GM12878 (cell line): ENCODE measurements at regions not wholly inside any gene's neighbourhood (a gene's known extent, or its start where the extent isn't known, plus 50 kb on each side); places are given as distances from the start of the nearest gene placed in this dataset.

Source experiments
- ATAC-seq: fragments of 200-7000 bp; cut with Tn5 transposase; 3 replicates; pipeline ENCODE4 v1.9.1; 2020; ENCODE audit warnings: mild to moderate bottlenecking, moderate library complexity
- BruUV-seq: library from RNA; stranded (reverse); fragments of 400-500 nt; replicated peaks from 2 replicates; lab custom pipeline; 2021; lab: Mats Ljungman, UMichigan
- CTCF ChIA-PET: fragments of 300-600 bp; sonication (Branson Sonifier 250); formaldehyde crosslinking; extraction: SDS; loops from one replicate; lab custom pipeline; 2021; ENCODE audit warnings: inconsistent platforms; lab: Yijun Ruan, JAX
- POLR2A ChIA-PET: fragments of 350-600 bp; formaldehyde crosslinking; extraction: SDS; loops from one replicate; lab custom pipeline; 2021; ENCODE audit warnings: inconsistent platforms; lab: Charles Lee
- RAD21 ChIA-PET: fragments of 300-600 bp; sonication (Branson Sonifier 250); formaldehyde crosslinking; loops from one replicate; lab custom pipeline; 2023; ENCODE audit warnings: antibody characterized with exemption; ENCODE audit not compliant: unreplicated experiment; lab: Charles Lee
- SMC1A ChIA-PET: fragments of 300-600 bp; sonication (Branson Sonifier 250); formaldehyde crosslinking; loops from one replicate; lab custom pipeline; 2023; ENCODE audit not compliant: unreplicated experiment, uncharacterized antibody; lab: Charles Lee
- DNase-seq: peaks from one replicate; pipeline ENCODE4 v3.0.0-alpha.2; 2011; ENCODE audit warnings: low read depth, low spot score
- FAIRE-seq: peaks from 3 replicates; lab custom pipeline; 2011; peaks lifted over from hg19 to GRCh38; lab: Jason Lieb, UNC
- H2AFZ ChIP-seq: 2 replicates; pipeline ENCODE4 v1.6.0; 2011; ENCODE audit warnings: low read depth, low read length, control low read depth; ENCODE audit not compliant: control insufficient read depth
- H3K27ac ChIP-seq: 2 replicates; pipeline ENCODE4 v1.5.1; 2011; ENCODE audit warnings: control low read depth; ENCODE audit not compliant: control insufficient read depth, insufficient read depth
- H3K27me3 ChIP-seq, 2 experiments: replicated peaks in 1 of 2; 2 replicates each; pipeline versions ENCODE4 v1.6.0 to v1.6.1; 2011; ENCODE audit warnings: low read length in 1 of 2; ENCODE audit not compliant: control insufficient read depth in 2 of 2, insufficient read depth in 2 of 2
- H3K36me3 ChIP-seq, 2 experiments: 2 replicates each; pipeline ENCODE4 v1.5.1; 2011; ENCODE audit warnings: low read length in 1 of 2; ENCODE audit not compliant: control insufficient read depth in 2 of 2, insufficient read depth in 2 of 2
- H3K4me1 ChIP-seq: 2 replicates; pipeline ENCODE4 v1.6.1; 2011; ENCODE audit warnings: mild to moderate bottlenecking, low read length, moderate library complexity, mixed read lengths; ENCODE audit not compliant: control insufficient read depth, insufficient read depth
- H3K4me2 ChIP-seq: 2 replicates; pipeline ENCODE4 v1.6.0; 2011; ENCODE audit warnings: control low read depth; ENCODE audit not compliant: control insufficient read depth, insufficient read depth
- H3K4me3 ChIP-seq: fragments of 200-600 bp; sonication (generic); 2 replicates; pipeline ENCODE4 v1.5.1; 2016
- H3K79me2 ChIP-seq: 2 replicates; pipeline ENCODE4 v1.6.0; 2011; ENCODE audit warnings: low read length; ENCODE audit not compliant: control insufficient read depth, insufficient read depth
- H3K9ac ChIP-seq: 2 replicates; pipeline ENCODE4 v1.8.0; 2011; ENCODE audit warnings: low read length, control low read depth, mixed read lengths; ENCODE audit not compliant: control insufficient read depth, insufficient read depth
- H3K9me3 ChIP-seq: replicated peaks from 3 replicates; pipeline ENCODE4 v1.5.1; 2011; ENCODE audit warnings: mild to moderate bottlenecking, low read length; ENCODE audit not compliant: control insufficient read depth, insufficient read depth
- H4K20me1 ChIP-seq: 2 replicates; pipeline ENCODE4 v1.6.0; 2011; ENCODE audit not compliant: control insufficient read depth, insufficient read depth
- ASH2L ChIP-seq: fragments of 300-600, 200-600 bp; sonication (generic); IDR thresholded peaks from 2 replicates; pipeline ENCODE4 v1.6.1; 2017; ENCODE audit warnings: low read depth, mild to moderate bottlenecking, borderline replicate concordance
- CEBPZ ChIP-seq: fragments of 150-350 bp; IDR thresholded peaks from 2 replicates; pipeline ENCODE4 v1.6.1; 2016; ENCODE audit warnings: low read depth, low read length
- CHD1 ChIP-seq: IDR thresholded peaks from 2 replicates; pipeline ENCODE4 v1.6.1; 2012; ENCODE audit warnings: low read depth, low read length, improper control_type of control experiment
- CHD4 ChIP-seq: fragments of 200-600 bp; sonication (generic); IDR thresholded peaks from 2 replicates; pipeline ENCODE4 v1.6.1; 2016; ENCODE audit warnings: mild to moderate bottlenecking
- NR2C2 ChIP-seq: IDR thresholded peaks from 2 replicates; pipeline ENCODE4 v1.6.1; 2011; ENCODE audit warnings: borderline replicate concordance, low read depth; ENCODE audit not compliant: control insufficient read depth, insufficient read length
- PKNOX1 ChIP-seq: fragments of 450-650 bp; IDR thresholded peaks from 2 replicates; pipeline ENCODE4 v1.6.1; 2016; ENCODE audit warnings: mild to moderate bottlenecking
- POLR2AphosphoS5 ChIP-seq: IDR thresholded peaks from 2 replicates; pipeline ENCODE4 v1.6.1; 2011; ENCODE audit warnings: mild to moderate bottlenecking, low read length, inconsistent platforms
- RB1 ChIP-seq: fragments of 450-650 bp; formaldehyde crosslinking; IDR thresholded peaks from 2 replicates; pipeline ENCODE4 v1.6.1; 2017; ENCODE audit warnings: mild to moderate bottlenecking, borderline replicate concordance
- RBBP5 ChIP-seq: fragments of 200-600 bp; sonication (generic); conservative IDR thresholded peaks from 2 replicates; pipeline ENCODE4 v1.6.1; 2016
- RUNX3 ChIP-seq: IDR thresholded peaks from 2 replicates; pipeline ENCODE4 v1.6.1; 2012; ENCODE audit warnings: low read length, inconsistent platforms
- SMC3 ChIP-seq: IDR thresholded peaks from 2 replicates; pipeline ENCODE4 v1.6.1; 2011; ENCODE audit warnings: low read length, improper control_type of control experiment, borderline replicate concordance
- SUZ12 ChIP-seq: fragments of 200-600 bp; sonication (generic); IDR thresholded peaks from one replicate; pipeline ENCODE4 v1.6.1; 2018; ENCODE audit warnings: antibody characterized with exemption, mild to moderate bottlenecking; ENCODE audit not compliant: unreplicated experiment
- TARDBP ChIP-seq: IDR thresholded peaks from 2 replicates; pipeline ENCODE4 v1.6.1; 2016; ENCODE audit warnings: borderline replicate concordance
- ZSCAN29 ChIP-seq: fragments of 450-650 bp; IDR thresholded peaks from 2 replicates; pipeline ENCODE4 v1.6.1; 2017; ENCODE audit warnings: mild to moderate bottlenecking, moderate library complexity
- WGBS: methylation state at CpG from one replicate; pipeline ENCODE4 v1.1.6; 2016; ENCODE audit warnings: low lambda C conversion rate; ENCODE audit not compliant: insufficient replicate concordance, insufficient coverage; ENCODE audit errors: missing lambda C conversion rate; 5-methylcytosine and 5-hydroxymethylcytosine counted together
- in situ Hi-C: fragments of 300-500 bp; cut with MboI; formaldehyde crosslinking; loops from 9 replicates; pipeline ENCODE4 v1.14.3; 2018; ENCODE audit warnings: mixed read lengths
- intact Hi-C: fragments of 100-400 bp; cut with micrococcal nuclease; formaldehyde crosslinking; loops from one replicate; pipeline ENCODE4 v1.14.2; 2022; ENCODE audit not compliant: unreplicated experiment

GRCh38 chr5:144581044-144581443, 410.4 kb downstream of the KCTD16 start:
- RAD21 ChIA-PET = no interaction called here
- H3K36me3 ChIP-seq = no peaks in the 10 kb centered on the region
- no TSS peak for BruUV-seq
- no peaks in the 10 kb centered on the region for H3K9me3 ChIP-seq
- in situ Hi-C loops (no loop called here), intact Hi-C loops (no loop called here)
- H3K4me1 ChIP-seq = no peaks in the 10 kb centered on the region
- DNase-seq = no peak
- no peak overlapping the region for H3K4me3 ChIP-seq
- 33% methylated on average over 9 of the region's 9 CpGs for WGBS
- no peak overlapping the region for H3K9ac ChIP-seq
- no peaks in the 10 kb centered on the region for H4K20me1 ChIP-seq
- POLR2A ChIA-PET = no interaction called here
- CTCF ChIA-PET = no interaction called here
- no peak overlapping the region for H3K4me2 ChIP-seq
- no peaks in the 10 kb centered on the region for H3K79me2 ChIP-seq
- H3K27me3 ChIP-seq = no peaks in the 10 kb centered on the region; a peak in 1 of 4 replicates
- H3K27ac ChIP-seq = no peak overlapping the region
- SMC1A ChIA-PET = no interaction called here
- FAIRE-seq = no peak
- no peak overlapping the region for H2AFZ ChIP-seq
- ATAC-seq = no peak
- no peak for TF ChIP-seq SUZ12
- TF ChIP-seq CHD1 = no peak
- TF ChIP-seq ZSCAN29 = no peak
- TF ChIP-seq RUNX3 = no peak
- no peak for TF ChIP-seq PKNOX1
- TF ChIP-seq CHD4 = no peak
- TF ChIP-seq NR2C2 = no peak
- TF ChIP-seq TARDBP = no peak
- no peak for TF ChIP-seq SMC3
- no peak for TF ChIP-seq RBBP5
- TF ChIP-seq CEBPZ = no peak
- no peak for TF ChIP-seq POLR2AphosphoS5
- no peak for TF ChIP-seq ASH2L
- TF ChIP-seq RB1 = no peak
